GM12865 (cell line): ENCODE measurements at regions not wholly inside any gene's neighbourhood (a gene's known extent, or its start where the extent isn't known, plus 50 kb on each side); places are given as distances from the start of the nearest gene placed in this dataset.

Experiments
- DNase-seq: peaks from one replicate; pipeline ENCODE4 v3.0.0; 2010; ENCODE audit warnings: low read depth
- H3K4me3 ChIP-seq: 2 replicates; pipeline ENCODE4 v1.5.1; 2011; ENCODE audit warnings: mild to moderate bottlenecking, low read depth, low read length, control low read depth
- CTCF ChIP-seq: IDR thresholded peaks from 2 replicates; pipeline ENCODE4 v1.5.1; 2011; ENCODE audit warnings: low read length, control low read depth, low read depth, inconsistent platforms; ENCODE audit not compliant: insufficient read depth; ENCODE audit errors: missing control alignments

- no peak for DNase-seq
- no peak overlapping the region for H3K4me3 ChIP-seq
- no peak for TF ChIP-seq CTCF
Measured at GRCh38 chr4:140309124-140309870, 64.1 kb upstream of the SCOC start.

GRCh38 chr4:140308366-140309123 is 64.9 kb upstream of the SCOC start:
- H3K4me3 ChIP-seq: no peak overlapping the region
- TF ChIP-seq CTCF: no peak
- DNase-seq: no peak

- DNase-seq: no peak
- TF ChIP-seq CTCF: no peak
Measured at GRCh38 chr4:140305053-140305452, 68.4 kb upstream of the SCOC start.

GRCh38 chr4:140304346-140304745 is 69.1 kb upstream of the SCOC start:
- no peak for TF ChIP-seq CTCF
- no peak for DNase-seq
- H3K4me3 ChIP-seq: no peak overlapping the region

More at GRCh38 chr4:140305053-140305452, 68.4 kb upstream of the SCOC start:
- H3K4me3 ChIP-seq: no peak overlapping the region

GRCh38 chr4:140302151-140302859 is 71.1 kb upstream of the SCOC start:
- no peak for DNase-seq
- no peak overlapping the region for H3K4me3 ChIP-seq
- no peak for TF ChIP-seq CTCF

- no peak overlapping the region for H3K4me3 ChIP-seq
- DNase-seq: no peak
- TF ChIP-seq CTCF: no peak
Measured at GRCh38 chr4:140300271-140300970, 73.0 kb upstream of the SCOC start.
